GM06990 (cell line): ENCODE measurements at regions not wholly inside any gene's neighbourhood (a gene's known extent, or its start where the extent isn't known, plus 50 kb on each side); places are given as distances from the start of the nearest gene placed in this dataset.

Experiments
- DNase-seq: peaks from one replicate; pipeline ENCODE4 v3.0.0-alpha.2; 2011; ENCODE audit not compliant: insufficient read length; ENCODE audit errors: extremely low read depth
- H3K27me3 ChIP-seq: replicated peaks from 2 replicates; pipeline ENCODE4 v1.6.0; 2011; ENCODE audit warnings: low read length; ENCODE audit not compliant: control insufficient read depth, insufficient read depth
- H3K36me3 ChIP-seq: 2 replicates; pipeline ENCODE4 v1.5.1; 2011; ENCODE audit warnings: low read length; ENCODE audit not compliant: control insufficient read depth, insufficient read depth
- H3K4me3 ChIP-seq: replicated peaks from 2 replicates; pipeline ENCODE4 v1.5.1; 2011; ENCODE audit warnings: low read depth, mild to moderate bottlenecking, control low read depth, low read length
- CTCF ChIP-seq: IDR thresholded peaks from 2 replicates; pipeline ENCODE4 v1.5.1; 2011; ENCODE audit warnings: low read length, control low read depth, mild to moderate bottlenecking, inconsistent platforms; ENCODE audit not compliant: insufficient read depth, poor library complexity, severe bottlenecking

- H3K27me3 ChIP-seq = no peaks in the 10 kb centered on the region
- no peaks in the 10 kb centered on the region for H3K36me3 ChIP-seq
- no peak for TF ChIP-seq CTCF
- no peak overlapping the region for H3K4me3 ChIP-seq
- no peak for DNase-seq
Measured at GRCh38 chr12:93192878-93193277, 184.8 kb upstream of the NUDT4 start.

GRCh38 chr12:93195511-93195910 is 182.2 kb upstream of the NUDT4 start:
- Histone ChIP-seq H3K27me3 (no peaks in the 10 kb centered on the region), H3K4me3 (no peak overlapping the region), H3K36me3 (no peaks in the 10 kb centered on the region)
- no peak for TF ChIP-seq CTCF
- no peak for DNase-seq

GRCh38 chr12:93197067-93197593 is 180.6 kb upstream of the NUDT4 start:
- H3K27me3 ChIP-seq = no peaks in the 10 kb centered on the region
- no peaks in the 10 kb centered on the region for H3K36me3 ChIP-seq
- no peak overlapping the region for H3K4me3 ChIP-seq
- no peak for DNase-seq
- TF ChIP-seq CTCF = no peak

GRCh38 chr12:93198086-93198485 is 179.6 kb upstream of the NUDT4 start:
- no peaks in the 10 kb centered on the region for H3K36me3 ChIP-seq
- H3K4me3 ChIP-seq = no peak overlapping the region
- no peaks in the 10 kb centered on the region for H3K27me3 ChIP-seq
- DNase-seq = no peak
- no peak for TF ChIP-seq CTCF

- Histone ChIP-seq H3K4me3 (no peak overlapping the region), H3K27me3 (no peaks in the 10 kb centered on the region), H3K36me3 (no peaks in the 10 kb centered on the region)
- TF ChIP-seq CTCF = no peak
- DNase-seq = no peak
Measured at GRCh38 chr12:93199831-93200236, 177.9 kb upstream of the NUDT4 start.

GRCh38 chr12:93200291-93200917 is 177.3 kb upstream of the NUDT4 start:
- no peak for TF ChIP-seq CTCF
- H3K36me3 ChIP-seq = no peaks in the 10 kb centered on the region
- H3K27me3 ChIP-seq = no peaks in the 10 kb centered on the region
- H3K4me3 ChIP-seq = no peak overlapping the region
- peak; percentile 8 for DNase-seq
